SK-N-MC (cell line): ENCODE measurements at regions not wholly inside any gene's neighbourhood (a gene's known extent, or its start where the extent isn't known, plus 50 kb on each side); places are given as distances from the start of the nearest gene placed in this dataset.

Experiments
- EZH2 ChIP-seq: fragments of 200-600 bp; sonication (generic); IDR thresholded peaks from one replicate; pipeline ENCODE4 v1.6.1; 2017; ENCODE audit warnings: antibody characterized with exemption
- POLR2AphosphoS5 ChIP-seq: IDR thresholded peaks from 2 replicates; pipeline ENCODE4 v1.6.1; 2012; ENCODE audit warnings: mild to moderate bottlenecking, low read depth, low read length, borderline replicate concordance

DNA sequence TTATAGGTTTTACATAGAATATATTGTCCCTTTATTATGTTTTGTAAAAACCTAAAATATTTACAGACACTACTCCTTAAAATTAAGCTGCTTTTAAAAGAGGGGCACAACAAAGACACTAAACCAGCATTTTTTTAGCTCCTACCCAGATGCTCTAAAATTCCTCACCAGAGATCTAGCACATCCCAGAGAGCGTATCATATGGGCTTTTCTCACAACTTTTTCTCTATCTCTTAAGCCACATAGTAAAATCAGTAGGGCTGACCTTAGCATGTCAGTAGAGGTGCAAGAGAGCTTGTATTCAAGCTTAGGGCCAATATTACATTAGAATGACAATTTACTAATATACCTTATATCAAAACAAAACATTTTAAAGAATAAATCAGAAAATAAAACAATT lies 216.3 kb downstream of the TMX3 start:
- TF ChIP-seq POLR2AphosphoS5 (no peak), EZH2 (no peak)
